ENCODE measurements at regions not wholly inside any gene's neighbourhood (a gene's known extent, or its start where the extent isn't known, plus 50 kb on each side); places are given as distances from the start of the nearest gene placed in this dataset.

DNA sequence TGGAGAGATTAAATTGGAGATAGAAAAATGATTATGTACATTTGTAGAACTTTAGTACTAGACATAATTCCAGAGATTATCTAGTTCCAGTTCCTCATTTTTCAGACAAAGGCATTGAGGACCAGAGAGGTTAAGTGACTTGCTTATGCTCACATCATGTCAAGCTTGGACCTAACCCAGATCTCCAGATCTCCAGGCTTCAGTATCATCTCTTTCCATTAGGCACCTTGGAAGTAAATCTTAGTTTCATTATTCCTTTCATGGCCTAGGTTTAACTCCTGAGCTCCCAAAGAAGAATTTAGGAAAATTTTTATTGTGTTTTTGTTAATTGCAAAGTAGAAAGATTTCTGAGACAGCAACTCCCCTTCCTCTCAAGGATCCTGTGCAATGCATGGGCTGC, 148.8 kb downstream of the GATB start:
- no peak overlapping the region for H3K4me3 Mint-ChIP-seq
- no peak overlapping the region for H3K27ac Mint-ChIP-seq
- peaks cover 2% of the 10 kb centered on the region for H3K36me3 Mint-ChIP-seq (ENCODE audit: insufficient read depth)

DNA sequence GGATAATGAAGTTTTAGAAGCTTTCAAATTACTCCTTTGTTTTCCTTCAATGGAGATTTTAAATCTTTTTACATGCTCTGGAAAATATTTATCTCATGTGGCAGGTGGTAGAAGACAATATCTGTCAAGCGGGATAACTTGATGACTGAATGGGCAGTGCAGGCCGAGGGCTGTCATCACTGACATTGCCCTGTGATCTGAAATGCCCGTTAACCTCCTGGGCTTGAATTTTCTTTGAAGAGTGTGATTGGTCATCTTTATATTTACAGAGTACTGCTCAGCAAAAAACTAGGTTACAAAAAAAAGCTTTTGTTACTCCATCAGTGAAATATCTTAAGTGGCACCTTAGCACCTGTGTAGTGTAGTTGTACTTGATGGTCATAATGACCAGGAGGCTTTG, 147.5 kb downstream of the GATB start:
- Mint-ChIP-seq H3K36me3 (ENCODE audit: insufficient read depth) (peaks cover 1% of the 10 kb centered on the region), H3K9me3 (no peaks in the 10 kb centered on the region), H3K27ac (no peak overlapping the region), H3K4me1 (ENCODE audit: low read depth in 2 of 2) (peaks cover 0 to 1% of the 10 kb centered on the region in 2 donors), H3K27me3 (peaks cover 15 to 39% of the 10 kb centered on the region in 2 donors), H3K4me3 (no peak overlapping the region)
- DNase-seq (no peak), ATAC-seq (replicated peaks) (no peak)

More for the DNA sequence above, 148.8 kb downstream of the GATB start:
- Mint-ChIP-seq H3K27me3 (peaks cover 6 to 33% of the 10 kb centered on the region in 2 donors), H3K4me1 (ENCODE audit: low read depth in 2 of 2) (no peaks in the 10 kb centered on the region), H3K9me3 (no peaks in the 10 kb centered on the region)
- DNase-seq (no peak), ATAC-seq (replicated peaks) (no peak)

DNA sequence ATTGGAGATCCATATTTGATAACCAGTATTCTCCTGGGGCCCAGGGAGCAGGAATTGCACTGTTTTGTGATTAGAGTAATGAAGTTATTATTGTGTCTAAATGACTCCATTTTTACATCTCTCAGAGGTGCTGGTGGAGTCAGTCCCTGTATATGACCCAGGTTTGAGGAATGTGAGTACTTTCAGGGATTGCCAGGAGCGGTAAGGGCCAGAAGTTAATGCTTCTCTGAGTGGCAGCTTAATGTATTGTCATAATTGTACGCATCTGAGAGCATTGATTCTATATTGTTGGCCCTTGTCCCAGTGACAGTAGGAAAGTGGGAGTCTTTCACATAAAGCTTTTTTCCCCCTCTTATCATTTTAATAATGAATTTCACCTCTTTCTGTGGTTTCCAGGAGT, 146.2 kb downstream of the GATB start:
- no peak for DNase-seq
- H3K9me3 Mint-ChIP-seq: no peaks in the 10 kb centered on the region
- no peak for ATAC-seq (replicated peaks)
- no peak overlapping the region for H3K27ac Mint-ChIP-seq
- peaks cover 15 to 29% of the 10 kb centered on the region in 2 donors for H3K27me3 Mint-ChIP-seq
- no peaks in the 10 kb centered on the region for H3K36me3 Mint-ChIP-seq (ENCODE audit: insufficient read depth)
- H3K4me3 Mint-ChIP-seq: no peak overlapping the region
- H3K4me1 Mint-ChIP-seq (ENCODE audit: low read depth in 2 of 2): peaks cover 0 to 1% of the 10 kb centered on the region in 2 donors

DNA sequence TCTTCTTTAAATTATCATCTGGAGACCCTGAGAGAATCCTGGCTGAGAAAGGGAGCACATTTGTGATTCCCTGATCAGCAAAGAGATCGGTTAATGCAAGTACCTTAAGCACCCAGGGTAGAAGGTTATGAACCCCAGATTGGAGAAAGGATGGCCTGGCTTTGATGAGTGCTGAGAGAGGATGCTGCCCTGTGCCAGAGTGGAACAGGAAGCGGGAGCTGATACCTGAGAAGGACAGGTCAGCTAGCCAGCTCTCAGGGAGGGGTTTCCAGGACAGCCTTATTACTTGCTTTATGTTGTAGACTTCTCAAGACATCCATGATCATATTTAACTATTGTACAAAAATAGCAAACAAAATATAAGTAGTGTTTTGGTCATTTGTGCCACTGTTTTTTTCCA, 141.9 kb downstream of the GATB start:
- Mint-ChIP-seq H3K27me3 (peaks cover 25 to 42% of the 10 kb centered on the region in 2 donors), H3K9me3 (no peaks in the 10 kb centered on the region), H3K36me3 (ENCODE audit: insufficient read depth) (no peaks in the 10 kb centered on the region), H3K4me3 (no peak overlapping the region), H3K4me1 (ENCODE audit: low read depth in 2 of 2) (peaks cover 0 to 1% of the 10 kb centered on the region in 2 donors), H3K27ac (no peak overlapping the region)
- no peak for DNase-seq
- no peak for ATAC-seq (replicated peaks)

DNA sequence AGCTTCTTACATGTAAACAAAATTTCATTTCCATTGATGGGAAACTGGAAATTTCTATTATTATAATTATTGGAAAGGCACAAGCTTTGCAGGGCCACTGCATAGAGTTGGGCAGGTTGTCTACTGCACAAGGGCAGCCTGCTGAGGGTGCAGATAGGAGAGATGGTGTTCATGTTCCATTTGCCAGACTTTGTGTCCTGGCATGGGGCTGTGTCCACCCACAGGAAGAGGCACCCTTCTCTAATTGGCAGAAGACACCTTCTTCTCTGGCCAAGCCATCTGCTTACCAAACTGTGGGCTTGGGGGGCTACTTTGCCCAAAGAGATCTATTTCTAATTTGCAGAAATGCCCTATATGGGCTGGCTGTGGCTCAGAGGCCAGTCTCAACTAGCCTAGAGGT, 140.7 kb downstream of the GATB start:
- H3K4me1 Mint-ChIP-seq (ENCODE audit: low read depth in 2 of 2): peaks cover 0 to 1% of the 10 kb centered on the region in 2 donors
- ATAC-seq (replicated peaks) (no peak), DNase-seq (no peak)
- no peaks in the 10 kb centered on the region for H3K36me3 Mint-ChIP-seq (ENCODE audit: insufficient read depth)
- no peak overlapping the region for H3K4me3 Mint-ChIP-seq
- H3K27me3 Mint-ChIP-seq: peaks cover 37 to 53% of the 10 kb centered on the region in 2 donors
- H3K9me3 Mint-ChIP-seq: no peaks in the 10 kb centered on the region
- H3K27ac Mint-ChIP-seq: no peak overlapping the region

Data from effector memory CD8-positive, alpha-beta T cell (primary cell).